Right atrium auricular region (tissue), 2 donors: ENCODE measurements at regions not wholly inside any gene's neighbourhood (a gene's known extent, or its start where the extent isn't known, plus 50 kb on each side); places are given as distances from the start of the nearest gene placed in this dataset.

Source experiments
- DNase-seq: peaks from one replicate; pipeline ENCODE4 v3.0.0-alpha.2; 2019; ENCODE audit warnings: low spot score
- H3K27ac ChIP-seq, 2 donors: fragments of 200-600 bp; sonication (generic); 1 replicate in 1 of 2; 2 replicates in 1 of 2; pipeline ENCODE4 v1.5.1; 2016 to 2019
- H3K27me3 ChIP-seq, 2 donors: fragments of 200-600 bp; sonication (generic); one replicate each; pipeline versions ENCODE4 v1.5.1 to v1.6.0; 2017 to 2019
- H3K36me3 ChIP-seq: fragments of 200-600 bp; sonication (generic); one replicate; pipeline ENCODE4 v1.5.1; 2016
- H3K4me1 ChIP-seq, 2 donors: fragments of 200-600 bp; sonication (generic); one replicate each; pipeline versions ENCODE4 v1.5.1 to v1.6.0; 2017 to 2019
- H3K4me3 ChIP-seq, 2 donors: fragments of 200-600 bp; sonication (generic); 1 replicate in 1 of 2; 2 replicates in 1 of 2; pipeline ENCODE4 v1.5.1; 2017 to 2019; ENCODE audit warnings: mild to moderate bottlenecking in 1 of 2, moderate library complexity in 1 of 2
- H3K9me3 ChIP-seq, 2 donors: fragments of 200-600 bp; sonication (generic); one replicate each; pipeline ENCODE4 v1.5.1; 2019
- CTCF ChIP-seq, 2 donors: fragments of 200-600 bp; sonication (generic); IDR thresholded peaks; one replicate each; pipeline ENCODE4 v1.5.1; 2019; ENCODE audit warnings: antibody characterized with exemption in 2 of 2

DNA sequence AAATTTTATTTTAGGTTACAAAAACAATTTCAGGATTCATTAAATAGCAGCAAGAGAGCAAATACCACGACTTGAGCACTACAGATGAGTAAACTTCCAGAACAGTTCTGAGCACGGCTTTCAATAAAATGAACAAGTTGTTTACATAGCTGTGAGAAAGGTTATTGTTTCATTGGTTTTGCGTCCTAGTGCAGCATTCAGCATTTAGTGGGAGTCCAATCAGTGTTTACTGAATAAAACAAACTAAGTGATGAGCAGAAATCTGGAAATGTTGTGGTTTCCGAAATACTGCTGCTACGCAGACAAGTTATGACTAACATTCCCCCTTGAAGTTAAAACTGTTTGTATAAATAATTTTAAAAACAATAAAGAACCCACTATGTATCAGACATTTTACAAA is 251.5 kb upstream of the STARD13 start:
- H3K27ac ChIP-seq, result no peak overlapping the region
- DNase-seq, result no peak
- no peak for TF ChIP-seq CTCF (IDR thresholded peaks at IDR 0.05)
- H3K36me3 ChIP-seq, result no peaks in the 10 kb centered on the region
- peaks cover 0 to 23% of the 10 kb centered on the region in 2 donors for H3K4me1 ChIP-seq
- no peaks in the 10 kb centered on the region for H3K9me3 ChIP-seq
- H3K27me3 ChIP-seq, result no peaks in the 10 kb centered on the region
- H3K4me3 ChIP-seq, result no peak overlapping the region

DNA sequence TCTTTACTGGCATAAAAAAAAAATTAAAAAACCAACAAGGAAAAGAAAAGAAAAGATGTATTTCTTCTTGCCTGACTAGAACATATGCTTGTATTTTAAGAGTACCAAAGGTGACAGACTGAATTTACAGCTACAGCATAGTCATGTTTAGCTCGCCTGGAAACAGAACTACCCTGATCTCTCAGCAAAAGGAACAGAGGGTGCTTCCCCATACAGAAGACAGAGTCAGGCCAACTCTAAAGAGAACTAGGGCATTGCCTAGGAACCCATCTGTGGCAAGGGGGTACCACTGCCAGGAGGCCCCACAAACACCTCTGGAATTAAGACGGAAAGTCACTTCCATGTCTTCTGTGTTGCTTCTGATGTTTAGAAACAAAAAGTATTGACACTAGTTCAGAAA is 252.1 kb upstream of the STARD13 start:
- Histone ChIP-seq H3K4me1 (peaks cover 0 to 23% of the 10 kb centered on the region in 2 donors), H3K4me3 (no peak overlapping the region), H3K9me3 (no peaks in the 10 kb centered on the region), H3K36me3 (no peaks in the 10 kb centered on the region), H3K27me3 (no peaks in the 10 kb centered on the region), H3K27ac (peak overlapping the region; percentile 19 to 23)
- TF ChIP-seq CTCF (IDR thresholded peaks at IDR 0.05), result no peak
- no peak for DNase-seq

DNA sequence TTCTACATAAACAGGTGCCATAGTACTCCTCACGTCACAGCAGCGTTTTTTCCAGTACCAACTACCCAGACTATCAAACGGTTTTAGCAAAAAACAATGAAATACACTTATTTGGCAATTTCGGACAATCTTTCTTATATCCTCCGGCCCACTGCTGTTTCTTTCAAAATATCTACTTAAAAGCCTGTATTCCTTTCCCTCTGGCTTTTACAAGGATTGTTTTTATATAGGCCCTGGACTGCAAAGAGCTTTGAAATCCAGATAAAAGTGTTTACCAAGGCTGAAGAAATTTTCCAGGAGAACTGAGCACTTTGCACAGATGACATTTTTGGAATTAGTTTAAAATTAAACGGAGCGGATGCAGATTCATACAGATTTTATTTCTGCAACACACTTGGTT is 255.9 kb upstream of the STARD13 start:
- H3K27ac ChIP-seq, result peak overlapping the region; percentile 92 to 93
- no peaks in the 10 kb centered on the region for H3K36me3 ChIP-seq
- TF ChIP-seq CTCF (IDR thresholded peaks at IDR 0.05), result no peak
- no peak for DNase-seq
- H3K4me1 ChIP-seq, result peaks cover 0 to 35% of the 10 kb centered on the region in 2 donors
- H3K27me3 ChIP-seq, result no peaks in the 10 kb centered on the region
- no peaks in the 10 kb centered on the region for H3K9me3 ChIP-seq
- peak overlapping the region; percentile 40 to 52 for H3K4me3 ChIP-seq

DNA sequence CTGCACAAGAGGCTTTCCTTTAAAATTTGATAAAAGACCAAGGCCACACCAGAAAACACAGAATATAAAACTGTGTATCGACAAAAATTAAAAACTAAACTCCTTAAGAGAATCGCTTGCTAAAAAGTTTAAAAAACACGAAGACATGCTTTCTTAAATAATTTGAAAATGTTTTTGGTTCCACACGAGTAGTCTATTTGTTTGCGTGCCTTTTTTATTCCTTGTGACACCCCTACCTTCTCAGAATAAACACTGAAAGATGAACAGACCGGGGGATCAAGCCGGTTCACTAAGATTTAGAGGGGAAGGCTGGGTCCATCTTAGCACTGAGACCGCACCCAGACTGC is 256.4 kb upstream of the STARD13 start:
- Histone ChIP-seq H3K36me3 (no peaks in the 10 kb centered on the region), H3K4me3 (peak overlapping the region; percentile 40 to 52), H3K27me3 (no peaks in the 10 kb centered on the region), H3K4me1 (peaks cover 0 to 35% of the 10 kb centered on the region in 2 donors), H3K27ac (peak overlapping the region; percentile 92 to 93), H3K9me3 (no peaks in the 10 kb centered on the region)
- DNase-seq, result no peak
- TF ChIP-seq CTCF (IDR thresholded peaks at IDR 0.05), result no peak

GRCh38 chr13:33542309-33543088 is 256.9 kb upstream of the STARD13 start:
- Histone ChIP-seq H3K9me3 (no peaks in the 10 kb centered on the region), H3K27ac (peak overlapping the region; percentile 92 to 93), H3K36me3 (no peaks in the 10 kb centered on the region), H3K4me3 (peak overlapping the region; percentile 40 to 52), H3K4me1 (peaks cover 0 to 35% of the 10 kb centered on the region in 2 donors), H3K27me3 (no peaks in the 10 kb centered on the region)
- DNase-seq, result peak; percentile 99
- TF ChIP-seq CTCF (IDR thresholded peaks at IDR 0.05), result peak; percentile 67 to 95

DNA sequence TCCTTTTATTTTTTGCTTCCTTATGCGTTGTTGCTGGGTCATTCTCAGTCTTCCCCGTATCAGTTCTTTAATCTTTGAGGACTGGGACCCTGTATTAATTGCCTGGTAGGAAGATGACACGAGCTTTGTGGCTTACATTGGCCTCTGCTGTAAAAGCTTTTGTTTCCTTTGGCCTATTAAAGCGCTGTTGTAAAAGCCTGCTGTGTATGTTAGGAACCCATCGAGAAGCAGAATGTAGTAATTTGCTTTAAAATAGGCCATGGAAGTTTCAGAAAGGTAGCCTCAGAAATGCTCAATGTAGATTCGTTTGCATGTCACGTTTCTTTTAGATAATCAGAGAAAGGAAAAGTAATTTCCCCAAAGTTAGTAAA is 257.5 kb upstream of the STARD13 start:
- peaks cover 0 to 35% of the 10 kb centered on the region in 2 donors for H3K4me1 ChIP-seq
- no peaks in the 10 kb centered on the region for H3K27me3 ChIP-seq
- peak overlapping the region; percentile 92 to 93 for H3K27ac ChIP-seq
- H3K4me3 ChIP-seq, result peak overlapping the region; percentile 40 to 52
- H3K36me3 ChIP-seq, result no peaks in the 10 kb centered on the region
- TF ChIP-seq CTCF (IDR thresholded peaks at IDR 0.05), result no peak
- DNase-seq, result no peak
- no peaks in the 10 kb centered on the region for H3K9me3 ChIP-seq
